8988T (cell line): ENCODE measurements at regions not wholly inside any gene's neighbourhood (a gene's known extent, or its start where the extent isn't known, plus 50 kb on each side); places are given as distances from the start of the nearest gene placed in this dataset.
A peak's percentile ranks its signal among the peaks of the same experiment; 100 is the strongest.

Experiments
- DNase-seq: peaks from one replicate; pipeline ENCODE4 v3.0.0; 2011

DNA sequence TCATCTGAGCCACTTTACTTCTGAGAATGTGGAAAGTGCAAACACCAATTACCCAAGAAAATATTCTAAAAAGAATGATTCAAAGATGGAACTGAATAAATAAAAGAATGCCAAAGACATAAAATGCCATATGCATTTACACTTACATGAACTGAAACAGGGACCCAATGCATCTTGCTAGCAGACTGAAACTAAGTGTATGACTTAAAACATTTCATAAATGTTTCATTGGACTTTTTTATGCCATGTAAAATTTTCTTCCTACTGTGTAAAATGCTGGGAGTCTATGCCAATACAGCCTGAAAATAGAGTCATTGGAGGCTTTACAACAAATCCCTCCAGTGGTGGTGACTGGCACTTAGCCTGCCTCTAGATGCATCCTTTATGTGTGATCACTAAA, 735.1 kb upstream of the CCDC54 start:
- no peak for DNase-seq

DNA sequence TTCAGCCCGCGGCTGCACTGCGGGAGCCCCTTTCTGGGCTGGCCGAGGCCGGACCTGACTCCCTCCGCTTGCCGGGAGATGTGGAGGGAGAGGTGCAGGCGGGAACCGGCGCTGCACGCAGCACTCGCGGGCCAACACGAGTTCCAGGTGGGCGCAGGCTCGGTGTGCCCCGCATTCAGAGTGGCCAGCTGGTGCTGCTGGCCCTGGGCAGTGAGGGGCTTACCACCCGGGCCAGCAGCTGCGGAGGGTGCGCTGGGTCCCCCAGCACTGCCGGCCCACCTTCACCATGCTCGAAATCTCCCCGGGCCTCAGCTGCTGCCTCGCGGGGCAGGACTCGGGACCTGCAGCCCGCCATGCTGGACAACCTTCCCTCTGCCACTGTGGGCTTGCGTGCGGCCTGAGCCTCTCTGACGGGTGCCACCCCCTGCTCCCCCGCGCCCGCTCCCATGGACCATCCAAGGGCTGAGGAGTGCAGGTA, 733.5 kb upstream of the CCDC54 start:
- DNase-seq: no peak

DNA sequence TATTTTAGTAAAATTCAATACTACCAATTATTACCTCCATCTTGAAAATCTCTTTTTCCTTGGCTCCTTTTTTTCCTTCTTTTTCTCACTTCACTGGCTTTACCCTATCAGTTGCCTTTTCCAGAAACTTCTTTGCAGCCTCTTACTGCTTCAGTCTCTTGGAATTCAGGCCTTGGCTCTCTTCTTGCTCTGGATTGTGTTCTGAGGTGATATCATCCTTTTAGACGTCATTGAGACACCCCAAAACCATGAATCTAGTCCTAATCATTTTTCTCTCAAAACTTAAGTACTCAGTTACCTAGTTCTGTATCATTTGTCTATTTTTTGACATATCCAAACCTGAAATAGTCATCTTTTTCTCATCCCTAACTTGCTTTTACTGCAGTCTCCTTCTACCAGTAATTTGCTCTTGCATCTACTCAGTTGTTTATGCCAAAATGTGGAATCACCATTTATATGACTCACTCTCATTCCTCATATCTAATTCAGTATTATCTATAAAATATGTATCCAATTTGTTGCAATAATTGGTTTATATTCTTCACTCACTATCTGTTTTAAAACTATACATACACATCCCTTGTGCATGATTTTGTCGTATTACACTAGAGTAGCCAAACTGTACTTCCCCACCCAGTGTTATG, 703.2 kb upstream of the CCDC54 start:
- no peak for DNase-seq

DNA sequence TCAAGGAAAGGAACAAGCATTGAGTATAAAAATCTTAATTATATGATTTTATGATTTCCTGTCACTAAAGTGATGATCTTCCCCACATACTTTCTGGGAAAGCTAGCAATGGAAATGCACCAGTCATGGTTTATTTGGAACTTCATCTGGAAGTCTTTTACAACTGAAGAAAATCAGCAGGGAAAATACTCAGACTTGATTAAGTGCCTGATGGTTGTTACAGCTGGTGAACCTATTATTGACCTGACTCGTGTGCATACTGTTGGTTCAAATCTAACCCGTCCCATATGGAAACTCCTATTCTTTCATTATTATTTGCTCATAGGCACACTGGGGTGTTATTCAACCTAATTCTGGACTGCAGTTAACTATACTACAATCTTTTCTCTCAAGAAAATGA, 701.8 kb upstream of the CCDC54 start:
- DNase-seq: no peak

DNA sequence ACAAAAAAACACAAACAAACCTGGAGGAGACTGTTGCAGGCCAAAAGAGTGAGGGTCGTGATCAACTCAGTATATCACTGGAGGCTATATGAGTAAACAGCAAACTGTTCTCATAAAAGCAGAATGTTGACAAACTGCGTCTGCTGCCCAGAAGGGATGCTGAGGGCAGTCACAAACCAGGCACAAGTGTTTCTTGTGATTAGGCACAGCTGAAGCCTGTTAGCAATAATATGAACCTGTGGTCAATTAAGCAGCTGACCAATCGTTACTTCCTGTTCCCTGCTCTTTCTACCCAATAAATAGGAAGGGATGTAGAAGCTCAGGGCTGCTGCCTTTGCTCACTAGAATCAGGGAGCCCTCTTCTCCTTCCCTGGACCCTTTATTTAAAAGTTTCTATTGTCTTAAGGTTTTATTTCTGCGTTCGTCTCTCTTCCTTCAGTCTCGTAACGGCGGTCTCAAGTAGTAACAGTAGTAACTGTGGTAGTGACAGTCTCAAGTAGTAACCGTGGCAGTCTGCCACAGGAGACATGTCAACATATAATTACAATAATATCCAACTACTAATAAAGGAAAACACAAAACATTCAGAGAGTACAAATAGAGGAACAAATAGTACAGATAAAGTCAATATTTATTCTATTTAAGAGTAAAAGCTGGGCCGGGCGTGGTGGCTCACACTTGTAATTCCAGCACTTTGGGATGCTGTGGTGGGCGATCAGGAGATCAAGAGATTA, 698.4 kb upstream of the CCDC54 start:
- DNase-seq: no peak

DNA sequence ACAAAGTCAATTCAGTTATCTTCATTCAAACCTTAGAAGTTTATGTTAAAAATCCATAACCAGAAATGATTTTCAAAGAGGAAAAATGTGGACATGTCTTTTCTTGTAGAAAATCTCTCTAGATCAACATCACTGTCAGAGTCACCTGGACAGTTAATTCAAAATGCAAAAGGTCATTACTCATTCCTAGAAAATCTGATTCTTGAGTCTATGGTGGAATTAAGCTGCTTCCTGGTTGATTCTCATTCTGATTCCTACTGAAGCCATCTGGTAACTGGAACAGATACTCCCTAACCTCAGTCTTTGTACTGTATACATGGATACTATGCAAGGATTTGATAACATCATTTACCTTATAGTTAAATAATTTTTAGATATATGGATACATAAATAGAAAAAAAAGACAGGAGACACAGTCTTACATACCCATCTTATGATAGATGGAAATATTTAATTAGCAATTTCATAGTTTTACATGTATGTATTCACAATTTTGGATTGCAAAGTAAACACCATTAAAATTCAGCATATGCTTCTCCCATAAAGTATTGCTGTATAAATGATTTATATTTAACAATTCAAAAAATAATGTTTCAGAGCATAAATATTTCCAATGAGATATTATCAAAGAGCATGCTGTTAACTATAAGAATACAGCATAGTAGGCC, 693.2 kb upstream of the CCDC54 start:
- DNase-seq: no peak

DNA sequence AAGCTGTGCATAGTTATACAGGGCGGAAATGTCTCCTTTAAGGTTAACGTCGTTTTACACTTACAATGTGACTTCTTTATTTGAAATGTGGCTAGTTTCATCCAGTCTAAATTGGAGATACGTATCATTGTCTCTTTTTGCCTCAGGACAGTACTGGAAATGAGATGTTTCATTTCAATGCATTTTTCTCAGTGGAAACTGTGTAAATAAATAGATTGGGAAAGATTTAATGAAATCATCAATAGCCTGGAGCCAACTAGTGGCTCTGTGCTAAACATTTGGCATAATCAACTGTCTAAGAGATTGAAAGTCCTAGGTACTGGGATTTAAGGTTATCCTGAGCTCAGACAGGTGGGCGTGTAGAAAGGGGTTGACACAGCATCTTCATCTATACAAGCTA, 691.5 kb upstream of the CCDC54 start:
- no peak for DNase-seq

DNA sequence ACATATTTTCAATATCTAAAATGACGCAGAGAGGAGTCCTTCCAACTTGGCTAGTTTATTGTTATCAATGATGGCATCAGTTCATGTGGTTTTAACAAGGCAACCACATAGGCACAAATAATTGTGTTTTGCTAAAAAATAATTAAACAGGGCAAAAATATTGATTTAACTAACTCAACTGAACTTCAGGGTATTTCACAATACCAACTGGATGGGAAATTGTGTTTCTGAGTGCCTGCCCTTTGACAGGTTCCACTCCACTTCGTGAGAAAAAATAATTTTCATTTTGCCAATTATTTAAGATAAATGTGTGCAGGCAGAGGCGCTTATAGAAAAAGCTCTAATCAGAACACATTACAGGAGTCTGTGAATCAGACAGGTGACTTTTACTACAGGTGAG, 689.3 kb upstream of the CCDC54 start:
- DNase-seq: no peak

DNA sequence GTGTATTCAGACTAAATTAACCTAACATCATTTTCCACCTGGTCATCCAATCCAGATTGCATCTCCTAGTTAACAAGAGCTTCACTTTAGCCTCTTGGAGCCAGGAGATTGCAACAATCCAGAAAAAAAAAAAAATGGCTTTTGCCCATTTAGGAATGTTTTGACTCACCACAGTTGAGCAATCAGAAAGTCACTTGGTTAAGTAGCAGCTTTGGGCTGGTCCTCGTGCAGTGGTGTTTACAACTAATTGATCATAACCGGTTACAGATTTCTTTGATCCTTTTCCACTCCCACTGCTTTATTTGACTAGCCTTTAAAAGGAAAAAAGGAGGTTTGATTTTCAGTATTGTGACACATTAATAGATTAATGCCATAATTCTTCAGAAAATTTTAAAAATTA, 688.8 kb upstream of the CCDC54 start:
- peak; percentile 13 for DNase-seq

DNA sequence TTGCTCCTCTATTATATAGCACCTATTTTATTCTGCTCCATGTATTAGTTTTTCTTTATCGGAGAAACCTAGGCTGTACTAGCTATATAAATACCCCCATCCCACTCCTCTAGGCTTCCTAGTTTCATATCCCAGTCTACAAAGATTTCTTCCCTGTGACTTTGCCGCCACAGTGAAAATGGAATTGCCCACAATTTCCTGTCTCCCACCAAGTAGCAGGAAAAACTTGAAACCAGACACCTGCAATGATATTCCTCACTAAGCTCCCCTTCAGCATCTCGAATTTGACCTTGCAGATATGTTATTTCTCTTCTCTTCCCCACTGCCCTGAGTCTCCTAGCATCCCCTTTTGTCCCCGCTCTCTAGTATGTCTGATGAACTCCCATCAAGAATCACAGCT, 685.8 kb upstream of the CCDC54 start:
- no peak for DNase-seq

DNA sequence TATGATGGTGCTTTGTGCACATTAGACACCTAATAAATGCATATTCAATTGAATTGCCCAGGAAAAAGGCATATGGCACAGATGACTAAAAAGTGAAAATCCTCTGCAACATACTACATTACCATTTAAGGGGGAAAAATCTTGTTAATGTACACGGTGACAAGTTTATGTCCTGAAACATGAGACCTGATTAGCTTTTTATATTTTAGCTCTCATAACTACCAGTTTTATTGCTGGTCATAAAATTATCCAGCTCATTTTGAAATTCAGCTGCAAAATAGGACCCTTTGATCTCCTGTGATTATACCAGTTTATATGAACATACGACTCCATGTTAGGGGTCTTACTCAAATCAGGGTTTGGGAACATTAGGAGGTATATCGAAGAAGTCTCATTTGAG, 684.6 kb upstream of the CCDC54 start:
- no peak for DNase-seq

DNA sequence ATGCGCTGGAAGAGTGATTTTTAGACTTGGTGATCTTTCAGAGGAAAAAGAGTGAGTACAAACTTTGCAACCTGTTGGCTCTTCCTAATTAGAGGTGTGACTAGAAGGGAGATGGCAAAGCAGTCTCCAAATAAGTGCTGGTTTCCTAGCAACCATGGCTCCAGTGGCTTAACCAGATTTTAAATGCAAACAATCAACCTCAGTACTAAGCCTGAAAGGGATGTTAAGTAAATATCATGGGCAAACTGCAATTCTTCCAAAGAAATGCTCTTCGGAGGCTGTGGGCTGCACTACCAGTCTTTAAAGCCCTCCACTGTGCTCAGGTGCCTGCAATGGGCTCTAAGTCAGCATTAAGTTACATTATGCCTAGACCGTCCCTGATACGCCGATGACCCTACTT, 678.1 kb upstream of the CCDC54 start:
- DNase-seq: no peak

DNA sequence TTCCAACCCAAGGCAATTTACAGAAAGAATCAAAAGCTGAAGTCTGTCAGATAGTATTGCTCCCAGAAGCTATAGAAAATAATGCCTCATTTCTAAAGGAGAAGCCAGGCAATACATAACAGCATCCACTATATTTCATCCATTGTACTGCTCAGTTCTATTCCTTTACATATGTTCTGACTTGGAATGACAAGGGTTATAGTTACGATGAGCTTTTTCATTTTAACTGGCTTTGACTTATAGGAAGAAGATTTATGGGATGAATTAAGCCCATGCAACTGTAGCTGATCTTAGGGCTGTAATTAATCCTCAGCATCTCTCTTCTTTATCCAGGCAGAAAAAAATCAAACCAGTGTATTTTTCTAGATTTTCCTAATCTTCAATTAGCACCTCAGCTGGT, 676.3 kb upstream of the CCDC54 start:
- DNase-seq: no peak

DNA sequence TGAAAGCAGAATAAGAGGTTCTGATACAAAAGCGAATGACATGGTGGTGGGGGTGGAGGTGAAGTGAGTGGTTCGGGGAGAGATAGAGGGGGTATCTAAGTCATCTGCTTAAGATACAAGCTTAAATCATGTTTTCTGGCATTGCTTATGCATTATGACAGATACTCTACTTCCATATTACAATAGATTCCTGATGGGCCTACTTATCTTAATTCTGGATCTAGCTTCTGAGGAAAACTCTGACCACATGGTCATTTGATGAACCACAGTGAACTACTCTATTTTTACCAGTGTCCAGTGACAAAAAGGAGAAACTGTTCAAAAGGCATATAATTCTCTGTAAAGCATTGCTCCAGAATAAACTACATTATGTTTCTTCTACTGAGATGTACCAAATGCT, 673.7 kb upstream of the CCDC54 start:
- DNase-seq: no peak

DNA sequence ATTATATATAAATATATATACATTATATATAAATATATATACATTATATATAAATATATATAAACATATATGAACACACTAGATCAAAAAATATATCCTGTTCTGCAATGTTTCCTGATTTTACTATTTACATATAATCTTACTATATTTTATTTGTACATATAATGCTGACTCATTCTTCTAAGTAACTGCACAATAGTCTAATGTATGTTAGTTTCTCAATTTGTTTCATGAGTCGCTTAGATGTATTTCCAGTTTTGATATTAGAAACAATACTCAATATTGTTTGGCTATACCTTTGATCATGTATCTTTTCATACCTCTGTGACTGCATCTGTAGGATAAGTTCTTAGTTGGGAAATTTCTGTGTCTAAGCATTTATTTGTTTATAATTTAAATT, 669.9 kb upstream of the CCDC54 start:
- DNase-seq: no peak

DNA sequence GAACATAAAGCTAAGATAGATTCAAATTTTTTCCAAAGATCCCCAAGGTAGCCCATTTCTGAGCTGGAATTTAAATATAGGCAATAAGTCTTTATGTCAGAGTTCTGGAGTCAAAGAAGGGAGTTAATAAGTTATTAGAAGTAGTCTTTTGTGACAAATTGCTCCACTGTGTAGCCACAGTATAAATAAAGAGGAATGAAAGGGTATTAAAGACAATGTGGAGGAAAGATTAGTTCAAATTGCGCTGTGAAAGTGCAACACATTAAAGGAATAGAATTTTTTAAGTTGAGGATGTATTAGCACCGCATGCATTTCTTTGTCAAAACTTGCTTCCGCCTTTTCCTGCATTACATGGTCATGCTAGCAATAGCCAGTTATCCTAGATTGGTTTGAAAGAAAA, 666.6 kb upstream of the CCDC54 start:
- DNase-seq: no peak

DNA sequence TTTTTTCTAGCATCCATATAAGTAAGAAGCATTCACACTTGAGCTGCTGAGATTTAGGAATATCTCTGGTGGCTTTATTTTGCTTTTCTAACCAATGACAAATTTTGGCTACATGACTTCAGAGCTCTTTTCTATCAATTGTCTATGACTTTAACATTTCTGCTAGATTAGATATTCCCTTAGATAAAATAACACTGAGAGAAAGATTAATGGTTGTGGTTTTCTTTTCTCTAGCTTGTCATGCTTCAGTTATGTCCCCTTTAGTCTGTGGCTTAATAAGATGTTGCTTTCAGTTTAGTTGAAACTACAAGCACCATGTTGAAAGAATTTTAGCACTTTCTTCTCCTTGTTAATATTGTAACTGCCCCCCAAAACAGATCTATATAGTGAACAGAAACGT, 665.6 kb upstream of the CCDC54 start:
- DNase-seq: no peak

DNA sequence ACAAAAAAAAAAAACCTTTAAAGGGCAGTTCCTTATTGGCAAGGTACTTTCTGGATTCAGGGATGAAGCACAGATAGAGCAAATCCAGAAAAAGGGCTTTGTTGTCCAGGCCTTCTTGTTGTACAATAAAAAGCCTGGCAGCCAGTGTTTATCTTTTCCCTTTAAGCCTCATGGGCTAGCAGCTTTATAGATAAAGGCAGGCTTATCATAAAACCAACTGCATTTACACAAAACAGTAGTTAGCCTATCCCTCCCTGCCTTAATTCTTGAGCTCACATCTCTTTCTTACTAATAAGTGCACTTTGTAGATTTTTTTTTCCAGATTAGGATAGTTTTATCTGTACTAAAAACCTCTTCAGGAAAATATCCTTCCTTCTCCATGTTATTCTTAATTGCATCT, 662.8 kb upstream of the CCDC54 start:
- DNase-seq: no peak

DNA sequence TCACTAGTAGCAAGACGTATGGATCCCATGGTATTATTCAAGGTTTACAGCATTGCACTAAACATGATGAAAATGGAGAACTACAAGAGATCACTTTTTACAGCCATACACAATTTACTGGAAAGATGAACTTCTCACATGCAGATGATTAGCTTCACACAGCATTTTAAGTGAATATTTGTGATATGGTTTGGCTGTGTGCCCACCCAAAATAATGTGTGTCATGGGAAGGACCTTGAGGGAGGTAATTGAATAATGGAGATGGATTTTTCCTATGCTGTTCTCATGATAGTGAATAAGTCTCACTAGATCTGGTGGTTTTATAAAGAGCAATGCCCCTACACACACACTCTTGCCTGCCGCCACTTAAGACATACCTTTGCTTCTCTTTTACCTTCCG, 662.0 kb upstream of the CCDC54 start:
- no peak for DNase-seq

DNA sequence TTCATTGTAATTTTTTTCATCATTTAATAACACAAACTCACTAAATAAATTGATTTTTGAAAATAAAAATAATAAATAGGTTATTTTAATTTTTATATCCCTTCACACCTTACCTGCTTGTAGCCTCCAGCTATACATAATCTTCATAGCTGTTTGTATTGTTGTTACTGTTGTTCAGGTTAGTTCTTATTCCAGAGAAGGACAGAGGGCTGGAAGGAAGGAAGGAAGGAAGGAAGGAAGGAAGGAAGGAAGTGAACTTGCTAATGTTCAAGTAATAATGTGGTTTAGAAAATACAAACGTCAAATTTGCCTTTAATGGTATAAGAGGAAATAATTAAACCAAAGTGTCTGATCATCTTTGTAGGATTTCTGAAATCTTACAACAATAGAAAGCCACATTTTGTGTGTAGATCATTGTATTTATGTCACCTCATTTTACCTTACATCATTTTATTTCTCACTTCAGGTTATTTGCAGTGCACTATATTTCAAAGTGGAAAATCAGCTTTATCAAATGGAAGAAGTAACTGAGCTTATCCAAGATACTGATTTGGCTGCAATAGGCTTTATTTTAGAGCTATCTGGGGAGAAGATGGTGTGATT, 660.0 kb upstream of the CCDC54 start:
- no peak for DNase-seq

DNA sequence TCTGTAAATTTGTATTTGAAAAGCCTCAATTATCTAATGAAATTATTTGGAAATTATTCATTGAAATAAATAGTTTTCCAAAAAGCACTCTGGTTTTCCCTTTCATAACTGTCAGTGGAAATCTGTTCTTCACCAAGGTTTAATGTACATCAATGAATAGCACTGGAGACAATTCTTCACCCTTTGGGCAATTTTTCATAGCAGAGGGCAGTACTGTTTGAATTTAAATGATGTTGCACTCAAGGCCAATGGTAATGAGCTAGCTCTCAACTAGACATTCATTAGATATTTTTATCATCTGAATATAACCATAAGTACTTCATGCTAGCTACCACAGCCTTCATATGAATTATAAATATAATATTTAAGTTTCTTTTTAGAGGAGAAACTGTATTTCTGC, 658.2 kb upstream of the CCDC54 start:
- no peak for DNase-seq

DNA sequence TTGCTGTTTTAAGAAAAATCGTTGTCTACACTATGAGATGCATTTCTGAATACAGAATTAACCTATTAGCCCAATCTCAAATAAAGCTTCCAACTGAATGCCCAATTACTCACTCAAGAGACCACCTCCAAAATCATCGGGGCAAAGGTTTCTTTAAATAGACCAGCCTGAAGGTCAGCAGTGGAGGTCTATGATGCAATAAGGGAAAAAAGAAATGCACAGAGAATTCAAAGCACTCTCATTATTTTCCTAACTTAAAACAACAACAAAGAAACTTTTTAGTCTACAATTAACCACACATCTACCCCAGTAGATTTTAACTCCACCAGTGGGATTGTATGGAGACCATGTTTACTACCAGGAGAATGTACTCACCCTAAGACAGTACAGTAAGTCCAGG, 657.7 kb upstream of the CCDC54 start:
- DNase-seq: no peak

DNA sequence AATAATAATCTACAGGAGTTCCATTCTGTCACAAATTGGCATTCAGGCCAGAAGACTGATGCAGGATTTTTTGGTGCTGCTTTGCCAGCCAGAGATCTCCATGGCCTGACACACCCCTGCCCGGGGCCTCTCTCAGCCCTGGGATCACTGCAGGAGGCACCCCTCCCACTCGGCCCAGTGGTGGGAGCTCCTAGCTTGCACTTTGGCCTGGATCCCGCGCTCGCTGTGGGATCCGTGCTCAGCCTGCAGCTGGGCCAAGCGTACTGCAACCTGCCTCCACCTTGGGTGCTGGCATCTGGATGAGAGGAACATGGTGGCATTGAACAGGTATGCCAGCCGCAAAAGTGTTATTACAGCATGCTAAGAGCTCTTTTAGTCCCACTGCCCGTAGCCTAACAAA, 656.7 kb upstream of the CCDC54 start:
- DNase-seq: no peak

DNA sequence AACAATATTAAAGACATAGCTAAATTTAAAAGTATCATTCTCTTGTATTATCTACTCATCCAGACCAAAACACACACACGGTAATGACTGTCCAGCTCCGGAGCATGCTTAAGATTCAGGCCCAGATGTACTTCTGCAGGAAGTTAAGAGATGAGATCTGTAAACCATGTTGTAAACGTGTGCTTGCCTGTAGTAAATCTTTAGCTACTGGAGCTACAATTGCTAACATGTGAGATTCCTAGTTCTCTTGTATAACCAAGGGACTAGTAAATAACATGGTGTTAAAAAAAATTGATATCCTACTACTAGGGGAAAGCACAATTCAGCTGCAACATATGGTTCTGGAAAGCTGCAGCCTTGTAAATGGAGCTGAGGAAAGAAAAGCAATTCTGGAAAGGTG, 651.7 kb upstream of the CCDC54 start:
- DNase-seq: no peak
